ENCODE measurements at regions not wholly inside any gene's neighbourhood (a gene's known extent, or its start where the extent isn't known, plus 50 kb on each side); places are given as distances from the start of the nearest gene placed in this dataset.

DNA sequence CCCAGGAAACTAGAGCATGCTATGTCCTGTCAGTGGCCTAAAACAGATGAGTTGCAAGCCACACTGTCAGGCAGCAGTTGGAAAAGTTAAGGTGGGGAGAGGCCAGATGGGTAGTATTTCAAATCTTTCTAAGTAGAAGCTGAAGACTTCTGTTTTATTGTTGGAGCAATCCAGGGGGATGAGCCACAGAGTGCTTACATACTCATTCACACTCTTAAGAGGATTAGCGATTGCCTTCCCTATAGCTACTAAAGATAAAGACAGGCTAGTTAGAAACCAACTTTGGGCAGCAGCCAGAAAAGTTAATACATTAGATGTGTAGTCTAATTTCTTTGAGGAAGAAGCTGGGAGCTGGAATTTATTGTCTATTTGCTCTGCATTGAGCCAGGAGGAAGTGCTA is 61.7 kb upstream of the ELAVL2 start:
- Histone ChIP-seq H3K4me3 (ENCODE audit: control extremely low read depth in 1 of 5, extremely low read depth in 1 of 5, insufficient read depth in 1 of 5, low read depth in 2 of 5, low read length in 4 of 5) (no peak overlapping the region), H3K79me2 (ENCODE audit: control insufficient read depth, insufficient read depth, low read length) (no peaks in the 10 kb centered on the region), H4K20me1 (ENCODE audit: control insufficient read depth, insufficient read depth, low read length, poor library complexity, severe bottlenecking) (no peaks in the 10 kb centered on the region), H3K27ac (ENCODE audit: low read length in 2 of 2) (no peak overlapping the region), H2AFZ (ENCODE audit: insufficient read depth, low read depth, low read length, poor library complexity, severe bottlenecking) (no peak overlapping the region), H3K9me3 (ENCODE audit: control extremely low read depth in 1 of 3, control insufficient read depth in 2 of 3, insufficient read depth in 1 of 3, low read length in 2 of 3) (peaks cover 0 to 5% (median 0%) of the 10 kb centered on the region in 3 donors), H3K9ac (ENCODE audit: low read length) (no peak overlapping the region), H3K4me2 (replicated peaks; ENCODE audit: low read depth, low read length, poor library complexity, severe bottlenecking) (no peak overlapping the region), H3K27me3 (replicated peaks in 1 of 4; ENCODE audit: control extremely low read depth in 1 of 4, control insufficient read depth in 3 of 4, insufficient read depth in 4 of 4, low read length in 3 of 4) (no peaks in the 10 kb centered on the region), H3K36me3 (replicated peaks in 1 of 2; ENCODE audit: control extremely low read depth in 1 of 2, control insufficient read depth in 1 of 2, extremely low read depth in 1 of 2, insufficient read depth in 2 of 2, low read length in 1 of 2) (no peaks in the 10 kb centered on the region), H3K4me1 (ENCODE audit: control insufficient read depth in 2 of 2, insufficient read depth in 2 of 2, low read length in 2 of 2) (no peaks in the 10 kb centered on the region)
- ATAC-seq (ENCODE audit: low read depth), result no peak
- intact Hi-C loops (cut with micrococcal nuclease), result no loop called here
- H3K4me1 Mint-ChIP-seq, result no peaks in the 10 kb centered on the region
- TF ChIP-seq, protein P1, sequence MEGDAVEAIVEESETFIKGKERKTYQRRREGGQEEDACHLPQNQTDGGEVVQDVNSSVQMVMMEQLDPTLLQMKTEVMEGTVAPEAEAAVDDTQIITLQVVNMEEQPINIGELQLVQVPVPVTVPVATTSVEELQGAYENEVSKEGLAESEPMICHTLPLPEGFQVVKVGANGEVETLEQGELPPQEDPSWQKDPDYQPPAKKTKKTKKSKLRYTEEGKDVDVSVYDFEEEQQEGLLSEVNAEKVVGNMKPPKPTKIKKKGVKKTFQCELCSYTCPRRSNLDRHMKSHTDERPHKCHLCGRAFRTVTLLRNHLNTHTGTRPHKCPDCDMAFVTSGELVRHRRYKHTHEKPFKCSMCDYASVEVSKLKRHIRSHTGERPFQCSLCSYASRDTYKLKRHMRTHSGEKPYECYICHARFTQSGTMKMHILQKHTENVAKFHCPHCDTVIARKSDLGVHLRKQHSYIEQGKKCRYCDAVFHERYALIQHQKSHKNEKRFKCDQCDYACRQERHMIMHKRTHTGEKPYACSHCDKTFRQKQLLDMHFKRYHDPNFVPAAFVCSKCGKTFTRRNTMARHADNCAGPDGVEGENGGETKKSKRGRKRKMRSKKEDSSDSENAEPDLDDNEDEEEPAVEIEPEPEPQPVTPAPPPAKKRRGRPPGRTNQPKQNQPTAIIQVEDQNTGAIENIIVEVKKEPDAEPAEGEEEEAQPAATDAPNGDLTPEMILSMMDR (IDR thresholded peaks at IDR 0.05), result no peak
- TF ChIP-seq EZH2 (IDR thresholded peaks at IDR 0.05; ENCODE audit: borderline replicate concordance, insufficient read depth, low read depth, low read length, poor library complexity, severe bottlenecking), result no peak
- no CpG with 5 or more reads among the region's 1 CpG for WGBS (ENCODE audit: insufficient coverage)
- H3K9me3 Mint-ChIP-seq (ENCODE audit: insufficient read depth), result peaks cover 9% of the 10 kb centered on the region
- CTCF ChIA-PET, result no interaction called here
- H3K27ac Mint-ChIP-seq, result no peak overlapping the region
- DNase-seq, result no peak
- POLR2A ChIA-PET, result no interaction called here
- no peaks in the 10 kb centered on the region for H3K27me3 Mint-ChIP-seq
- H3K4me3 Mint-ChIP-seq, result no peak overlapping the region
